ENCODE measurements at regions not wholly inside any gene's neighbourhood (a gene's known extent, or its start where the extent isn't known, plus 50 kb on each side); places are given as distances from the start of the nearest gene placed in this dataset.

DNA sequence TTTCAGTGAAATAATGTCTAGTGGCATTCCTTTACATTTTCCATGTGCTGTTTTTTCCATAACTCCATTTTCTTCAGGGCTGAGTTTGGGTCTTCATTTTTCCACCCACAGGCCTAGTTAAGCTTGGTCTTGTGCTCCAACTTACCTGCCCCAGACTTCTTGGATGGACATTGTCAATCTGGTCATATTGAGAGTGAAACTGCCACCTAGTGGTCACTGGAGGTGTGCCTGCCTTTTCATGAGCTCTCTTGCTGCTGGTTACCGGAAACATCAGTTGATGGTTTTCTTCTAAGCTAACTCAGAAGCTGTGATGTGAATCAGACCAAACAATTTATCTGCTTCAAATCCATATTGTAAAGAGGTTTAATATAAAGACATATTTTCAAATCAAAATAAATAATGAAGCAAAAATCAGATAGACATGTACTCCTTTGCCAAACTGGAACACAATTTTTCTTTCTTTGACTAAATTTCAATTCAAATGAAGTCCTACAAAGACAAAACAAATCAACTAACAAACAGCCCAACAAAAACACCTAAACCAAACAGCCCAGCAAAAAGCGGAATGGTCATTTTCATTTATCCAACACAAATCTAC, 135.1 kb upstream of the RASGRP1 start:
- Histone ChIP-seq H3K9me3 (no peaks in the 10 kb centered on the region), H3K27ac (no peak overlapping the region), H3K36me3 (no peaks in the 10 kb centered on the region), H3K4me3 (no peak overlapping the region), H3K27me3 (no peaks in the 10 kb centered on the region), H3K4me1 (no peaks in the 10 kb centered on the region)
- TF ChIP-seq, protein P1, sequence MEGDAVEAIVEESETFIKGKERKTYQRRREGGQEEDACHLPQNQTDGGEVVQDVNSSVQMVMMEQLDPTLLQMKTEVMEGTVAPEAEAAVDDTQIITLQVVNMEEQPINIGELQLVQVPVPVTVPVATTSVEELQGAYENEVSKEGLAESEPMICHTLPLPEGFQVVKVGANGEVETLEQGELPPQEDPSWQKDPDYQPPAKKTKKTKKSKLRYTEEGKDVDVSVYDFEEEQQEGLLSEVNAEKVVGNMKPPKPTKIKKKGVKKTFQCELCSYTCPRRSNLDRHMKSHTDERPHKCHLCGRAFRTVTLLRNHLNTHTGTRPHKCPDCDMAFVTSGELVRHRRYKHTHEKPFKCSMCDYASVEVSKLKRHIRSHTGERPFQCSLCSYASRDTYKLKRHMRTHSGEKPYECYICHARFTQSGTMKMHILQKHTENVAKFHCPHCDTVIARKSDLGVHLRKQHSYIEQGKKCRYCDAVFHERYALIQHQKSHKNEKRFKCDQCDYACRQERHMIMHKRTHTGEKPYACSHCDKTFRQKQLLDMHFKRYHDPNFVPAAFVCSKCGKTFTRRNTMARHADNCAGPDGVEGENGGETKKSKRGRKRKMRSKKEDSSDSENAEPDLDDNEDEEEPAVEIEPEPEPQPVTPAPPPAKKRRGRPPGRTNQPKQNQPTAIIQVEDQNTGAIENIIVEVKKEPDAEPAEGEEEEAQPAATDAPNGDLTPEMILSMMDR (IDR thresholded peaks at IDR 0.05): peak; percentile 68 to 82
- intact Hi-C loops (cut with DNase I; ENCODE audit: low total_unique reads): no loop called here
- peak; percentile 58 to 68 for DNase-seq

DNA sequence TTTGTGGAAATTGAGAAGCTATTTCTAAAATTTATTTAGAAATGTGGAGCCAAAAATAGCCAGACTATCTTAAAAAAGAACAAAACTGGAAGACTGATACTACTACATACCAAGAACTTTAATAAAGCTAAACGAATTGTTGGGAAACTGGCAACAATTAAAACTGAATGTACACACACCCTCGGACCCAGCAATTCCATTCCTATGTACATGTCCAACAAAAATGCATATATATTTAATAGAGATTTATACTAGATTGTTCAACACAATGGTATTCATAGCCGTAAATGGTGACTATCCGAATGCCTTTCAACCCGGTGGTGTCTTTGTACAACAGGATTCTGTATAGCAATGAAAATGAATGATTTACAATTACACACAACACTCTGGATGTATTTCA, 136.5 kb upstream of the RASGRP1 start:
- Histone ChIP-seq H3K4me1 (no peaks in the 10 kb centered on the region), H3K27ac (no peak overlapping the region), H3K9me3 (no peaks in the 10 kb centered on the region), H3K27me3 (peaks cover 0 to 4% of the 10 kb centered on the region in 2 donors), H3K4me3 (no peak overlapping the region), H3K36me3 (no peaks in the 10 kb centered on the region)
- TF ChIP-seq, protein P1 (IDR thresholded peaks at IDR 0.05): no peak
- intact Hi-C loops (cut with DNase I; ENCODE audit: low total_unique reads): no loop called here
- no peak for DNase-seq

DNA sequence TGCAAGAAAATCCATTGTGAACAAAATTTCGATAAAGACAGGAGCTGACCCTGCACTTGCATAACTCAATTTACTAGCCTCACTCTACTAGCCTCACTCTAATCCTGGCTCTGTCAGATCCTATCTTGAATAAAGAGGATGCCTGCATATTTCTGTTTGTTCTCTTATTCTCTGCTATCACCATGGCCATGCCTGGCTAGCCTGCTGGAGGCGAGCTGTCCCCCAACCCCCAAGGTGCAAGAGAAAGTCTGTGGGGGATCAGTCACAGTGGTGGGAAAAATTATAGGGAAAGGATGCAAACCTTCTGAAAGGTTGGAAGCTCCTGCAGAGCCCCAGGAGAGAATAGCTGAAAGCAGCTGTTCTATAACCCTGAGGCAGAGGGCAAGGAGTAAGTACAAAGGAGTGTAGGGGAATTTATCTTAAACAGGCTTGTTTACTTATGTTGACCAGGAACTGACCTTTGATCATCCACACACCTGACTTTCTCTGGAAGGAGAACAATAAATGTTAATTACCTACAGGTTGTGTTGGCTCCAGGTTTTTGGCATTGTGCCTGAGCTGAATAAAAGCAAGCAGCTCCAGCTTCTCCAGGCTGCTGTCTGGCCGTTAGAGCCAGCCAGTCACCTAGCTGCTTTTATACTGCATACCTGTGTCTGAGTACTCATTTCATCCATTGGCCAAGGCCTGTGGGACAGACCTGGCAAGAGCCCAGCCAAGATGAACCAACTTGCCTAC, 137.7 kb upstream of the RASGRP1 start:
- Histone ChIP-seq H3K4me1 (no peaks in the 10 kb centered on the region), H3K36me3 (no peaks in the 10 kb centered on the region), H3K27me3 (peaks cover 0 to 13% of the 10 kb centered on the region in 2 donors), H3K27ac (no peak overlapping the region), H3K9me3 (no peaks in the 10 kb centered on the region), H3K4me3 (no peak overlapping the region)
- TF ChIP-seq, protein P1 (IDR thresholded peaks at IDR 0.05): no peak
- intact Hi-C loops (cut with DNase I; ENCODE audit: low total_unique reads): no loop called here
- no peak for DNase-seq

DNA sequence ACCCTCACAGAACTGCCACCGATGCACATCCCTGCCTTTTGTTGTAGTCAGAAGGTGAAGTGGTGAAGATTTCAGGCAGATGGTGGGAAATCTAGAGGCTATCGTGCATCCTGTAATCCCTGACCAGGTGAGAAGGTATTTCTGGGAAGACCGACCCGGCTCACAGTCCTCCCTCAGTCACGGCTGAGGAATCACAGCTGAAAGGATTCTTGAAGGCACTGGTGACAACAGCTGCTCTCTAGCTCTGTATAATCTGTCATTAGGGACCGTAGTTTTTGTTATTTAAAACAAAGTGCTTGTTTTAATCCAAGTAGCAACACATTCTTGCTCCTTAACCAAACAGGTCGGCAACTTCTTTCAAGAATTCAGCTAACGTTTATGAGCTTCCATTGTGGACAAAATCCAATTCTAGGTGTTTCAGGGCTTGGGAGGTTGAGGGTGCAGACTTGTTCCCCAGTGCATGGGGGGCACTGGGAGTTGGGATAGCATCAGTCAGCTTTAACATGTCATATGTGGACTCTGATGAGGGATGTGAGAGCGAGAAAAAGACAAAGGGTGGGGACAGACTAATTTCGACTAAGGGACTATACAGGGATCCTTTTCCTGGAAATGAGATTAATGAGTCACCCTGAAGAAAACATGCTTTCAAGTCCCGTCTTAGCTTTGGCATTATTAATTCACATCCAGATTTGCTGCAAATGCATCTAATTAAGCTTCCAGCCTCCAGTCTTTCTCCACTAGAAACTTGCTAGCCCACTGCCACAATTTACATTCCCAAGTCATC, 141.0 kb upstream of the RASGRP1 start:
- Histone ChIP-seq H3K9me3 (no peaks in the 10 kb centered on the region), H3K36me3 (no peaks in the 10 kb centered on the region), H3K27me3 (peaks cover 0 to 13% of the 10 kb centered on the region in 2 donors), H3K27ac (no peak overlapping the region), H3K4me3 (no peak overlapping the region), H3K4me1 (no peaks in the 10 kb centered on the region)
- DNase-seq: no peak
- TF ChIP-seq, protein P1 (IDR thresholded peaks at IDR 0.05): no peak
- intact Hi-C loops (cut with DNase I; ENCODE audit: low total_unique reads): loop anchor here (5.0 kb wide), 1 partner anchor 1052 kb away; no protein-coding TSS in a partner anchor

DNA sequence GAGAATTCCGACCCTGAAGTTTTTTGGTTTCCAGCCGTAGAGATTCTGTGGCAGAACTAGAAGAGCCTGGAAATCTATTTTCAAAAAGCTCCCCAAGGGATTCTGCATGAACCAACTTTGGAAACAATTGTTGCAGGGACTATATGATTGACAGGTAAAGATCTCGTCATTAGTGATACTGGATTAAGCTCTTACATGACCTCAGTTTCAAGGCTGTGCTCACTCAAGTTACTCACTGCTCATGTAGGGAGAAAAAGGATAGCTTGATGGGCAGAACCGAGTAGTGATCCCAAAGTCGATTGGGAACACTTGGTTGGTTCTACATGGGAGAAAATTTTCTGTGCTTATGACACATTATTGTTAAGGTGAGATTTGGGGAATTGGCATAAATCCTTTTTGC, 142.3 kb upstream of the RASGRP1 start:
- H3K27ac ChIP-seq: no peak overlapping the region
- intact Hi-C loops (cut with DNase I; ENCODE audit: low total_unique reads): loop anchor here (5.0 kb wide), 1 partner anchor 1050 kb away; no protein-coding TSS in a partner anchor
- DNase-seq: no peak
- no peak overlapping the region for H3K4me3 ChIP-seq
- H3K27me3 ChIP-seq: peaks cover 0 to 13% of the 10 kb centered on the region in 2 donors
- H3K9me3 ChIP-seq: no peaks in the 10 kb centered on the region
- TF ChIP-seq, protein P1 (IDR thresholded peaks at IDR 0.05): no peak
- no peaks in the 10 kb centered on the region for H3K4me1 ChIP-seq
- H3K36me3 ChIP-seq: no peaks in the 10 kb centered on the region
